ENCODE measurements at regions not wholly inside any gene's neighbourhood (a gene's known extent, or its start where the extent isn't known, plus 50 kb on each side); places are given as distances from the start of the nearest gene placed in this dataset.

DNA sequence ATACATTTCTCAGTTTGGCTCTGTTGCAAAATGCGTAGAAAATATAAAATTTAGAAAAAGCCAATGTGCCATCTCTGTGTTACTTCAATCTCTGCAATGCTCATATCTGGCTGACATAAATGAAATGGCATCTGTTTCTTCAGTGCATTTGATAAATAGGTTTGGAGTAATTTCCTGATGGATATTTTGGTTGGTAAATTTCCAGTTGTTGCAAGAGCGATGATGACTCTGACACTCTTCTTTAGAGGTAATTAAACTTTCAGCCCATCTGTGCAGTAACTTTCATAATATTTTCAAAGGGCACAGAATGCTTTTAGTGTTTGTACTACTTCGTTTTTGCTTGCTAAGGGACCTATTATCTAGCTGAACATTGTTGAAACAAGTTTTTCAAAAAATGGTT is 1286.4 kb downstream of the PCDH9 start:
- TF ChIP-seq CTCF (IDR thresholded peaks at IDR 0.05) = no peak

DNA sequence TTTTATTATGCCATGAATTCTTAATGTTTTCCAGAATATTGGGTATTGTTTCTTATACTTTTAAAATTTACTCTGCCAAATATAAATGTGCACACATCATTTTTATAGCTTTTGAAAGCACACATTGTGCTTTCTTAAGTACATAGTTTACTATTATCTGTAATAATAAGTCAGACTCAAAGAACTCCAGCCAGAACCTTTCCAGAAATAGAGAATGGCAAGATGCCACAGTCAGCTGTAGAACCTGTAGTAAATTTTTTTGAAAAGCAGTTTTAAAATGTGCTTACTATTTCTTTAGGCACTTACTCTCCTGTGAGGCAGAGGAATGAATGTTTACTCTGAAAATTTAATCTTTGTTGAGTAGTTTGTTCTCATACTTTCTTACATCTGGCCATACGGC is 1287.1 kb downstream of the PCDH9 start:
- DNase-seq (ENCODE audit: low spot score) = no peak
- TF ChIP-seq CTCF (IDR thresholded peaks at IDR 0.05) = no peak
- ATAC-seq (ENCODE audit: low FRiP score) = no peak

More for the DNA sequence above, 1286.4 kb downstream of the PCDH9 start:
- ATAC-seq (ENCODE audit: low FRiP score) (no peak), DNase-seq (ENCODE audit: low spot score) (no peak)

GRCh38 chr13:65940720-65941119 is 1289.4 kb downstream of the PCDH9 start:
- DNase-seq (ENCODE audit: low spot score) = no peak
- ATAC-seq (ENCODE audit: low FRiP score) = no peak
- no peak for TF ChIP-seq CTCF (IDR thresholded peaks at IDR 0.05)

- TF ChIP-seq CTCF (IDR thresholded peaks at IDR 0.05) = no peak
- ATAC-seq (ENCODE audit: low FRiP score) (no peak), DNase-seq (ENCODE audit: low spot score) (no peak)
Measured at GRCh38 chr13:65937251-65937650, 1292.9 kb downstream of the PCDH9 start.

GRCh38 chr13:65936249-65936648 is 1293.9 kb downstream of the PCDH9 start:
- ATAC-seq (ENCODE audit: low FRiP score) (no peak), DNase-seq (ENCODE audit: low spot score) (no peak)
- no peak for TF ChIP-seq CTCF (IDR thresholded peaks at IDR 0.05)

GRCh38 chr13:65932587-65933239 is 1297.4 kb downstream of the PCDH9 start:
- DNase-seq (ENCODE audit: low spot score) = no peak
- ATAC-seq (ENCODE audit: low FRiP score) = no peak
- TF ChIP-seq CTCF (IDR thresholded peaks at IDR 0.05) = no peak

DNA sequence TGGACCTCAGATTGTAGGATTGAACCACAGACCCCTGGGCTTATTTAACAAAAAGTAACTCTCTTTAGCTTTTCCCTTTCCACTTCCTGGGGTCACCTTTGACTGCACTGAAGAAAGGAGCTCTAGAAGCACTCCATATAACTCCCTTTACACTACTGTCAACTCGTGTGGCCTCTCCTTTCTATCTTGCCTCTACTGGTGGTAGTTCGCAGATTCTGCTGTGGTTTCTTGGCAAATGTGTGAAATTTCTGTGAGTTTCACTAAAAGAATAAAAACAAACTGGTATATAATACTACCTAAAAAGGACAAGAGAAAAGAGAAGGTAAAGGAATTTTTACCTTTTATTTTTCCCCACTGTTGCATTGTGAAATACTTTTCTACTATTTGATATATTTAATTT is 1298.1 kb downstream of the PCDH9 start:
- TF ChIP-seq CTCF (IDR thresholded peaks at IDR 0.05) = no peak
- DNase-seq (ENCODE audit: low spot score) (no peak), ATAC-seq (ENCODE audit: low FRiP score) (no peak)

All from omental fat pad (tissue), 3 donors.